Liver (tissue), 8 donors: ENCODE measurements at regions not wholly inside any gene's neighbourhood (a gene's known extent, or its start where the extent isn't known, plus 50 kb on each side); places are given as distances from the start of the nearest gene placed in this dataset.

Experiments
- DNase-seq: peaks from one replicate; pipeline ENCODE4 v3.0.0-alpha.2; 2017; ENCODE audit warnings: low spot score
- H3K27ac ChIP-seq, 2 donors: one replicate each; pipeline ENCODE4 v1.7.0; 2013; ENCODE audit warnings: inconsistent platforms in 2 of 2, low read length in 2 of 2, control low read depth in 1 of 2, low read depth in 1 of 2, mild to moderate bottlenecking in 1 of 2
- H3K27me3 ChIP-seq, 4 donors: one replicate each; pipeline versions ENCODE4 v1.6.1 to v1.7.0; 2013; ENCODE audit warnings: low read length in 3 of 4, inconsistent platforms in 1 of 4, mild to moderate bottlenecking in 1 of 4, moderate library complexity in 1 of 4; ENCODE audit not compliant: control insufficient read depth in 4 of 4, insufficient read depth in 4 of 4
- H3K36me3 ChIP-seq, 4 donors: one replicate each; pipeline versions ENCODE4 v1.6.1 to v1.7.0; 2013; ENCODE audit warnings: low read length in 3 of 4, mild to moderate bottlenecking in 3 of 4, low read depth in 1 of 4, moderate library complexity in 1 of 4; ENCODE audit not compliant: control insufficient read depth in 4 of 4, insufficient read depth in 3 of 4
- H3K4me1 ChIP-seq, 4 donors: one replicate each; pipeline versions ENCODE4 v1.6.1 to v1.7.0; 2013; ENCODE audit warnings: low read length in 3 of 4, mild to moderate bottlenecking in 3 of 4, moderate library complexity in 1 of 4; ENCODE audit not compliant: control insufficient read depth in 4 of 4, insufficient read depth in 4 of 4
- H3K4me3 ChIP-seq, 3 donors: one replicate each; pipeline versions ENCODE4 v1.6.1 to v1.7.0; 2013; ENCODE audit warnings: low read length in 3 of 3, control low read depth in 1 of 3, low read depth in 1 of 3, mild to moderate bottlenecking in 1 of 3
- H3K9ac ChIP-seq, 2 donors: one replicate each; pipeline ENCODE4 v1.7.0; 2013; ENCODE audit warnings: low read length in 2 of 2, mild to moderate bottlenecking in 2 of 2, moderate library complexity in 2 of 2, control low read depth in 1 of 2, low read depth in 1 of 2
- H3K9me3 ChIP-seq, 4 donors: one replicate each; pipeline versions ENCODE4 v1.6.1 to v1.7.0; 2013; ENCODE audit warnings: low read length in 3 of 4; ENCODE audit not compliant: control insufficient read depth in 4 of 4
- ATF3 ChIP-seq: IDR thresholded peaks from 2 replicates; pipeline ENCODE4 v1.6.1; 2016; ENCODE audit warnings: antibody characterized with exemption
- CTCF ChIP-seq: fragments of 150-350 bp; IDR thresholded peaks from 2 replicates; pipeline ENCODE4 v1.5.1; 2017; ENCODE audit warnings: improper control_type of control experiment, low read depth, low read length; ENCODE audit not compliant: missing input control
- EGR1 ChIP-seq, 2 donors: IDR thresholded peaks; 2 replicates each; pipeline ENCODE4 v1.6.1; 2016 to 2018; ENCODE audit warnings: antibody characterized with exemption in 2 of 2, low read depth in 2 of 2
- FOXA2 ChIP-seq: IDR thresholded peaks from 2 replicates; pipeline ENCODE4 v1.6.1; 2016; ENCODE audit warnings: antibody characterized with exemption
- GABPA ChIP-seq, 2 donors: IDR thresholded peaks in 1 of 2; conservative IDR thresholded peaks in 1 of 2; 2 replicates each; pipeline ENCODE4 v1.6.1; 2016; ENCODE audit warnings: antibody characterized with exemption in 2 of 2, mild to moderate bottlenecking in 1 of 2, moderate library complexity in 1 of 2
- HNF4A ChIP-seq, 2 donors: conservative IDR thresholded peaks; 2 replicates each; pipeline ENCODE4 v1.6.1; 2016; ENCODE audit warnings: antibody characterized with exemption in 2 of 2, mild to moderate bottlenecking in 2 of 2
- HNF4G ChIP-seq: IDR thresholded peaks from 2 replicates; pipeline ENCODE4 v1.6.1; 2016; ENCODE audit warnings: antibody characterized with exemption
- JUND ChIP-seq, 2 donors: IDR thresholded peaks; 2 replicates each; pipeline ENCODE4 v1.6.1; 2016; ENCODE audit warnings: antibody characterized with exemption in 2 of 2
- MAX ChIP-seq: IDR thresholded peaks from 2 replicates; pipeline ENCODE4 v1.6.1; 2016; ENCODE audit warnings: antibody characterized with exemption
- NR2F2 ChIP-seq: IDR thresholded peaks from 2 replicates; pipeline ENCODE4 v1.6.1; 2016; ENCODE audit warnings: antibody characterized with exemption
- REST ChIP-seq: IDR thresholded peaks from 2 replicates; pipeline ENCODE4 v1.6.1; 2016; ENCODE audit warnings: antibody characterized with exemption, mild to moderate bottlenecking
- RXRA ChIP-seq, 2 donors: IDR thresholded peaks; 2 replicates each; pipeline ENCODE4 v1.6.1; 2017 to 2018; ENCODE audit warnings: antibody characterized with exemption in 2 of 2, mild to moderate bottlenecking in 1 of 2
- SP1 ChIP-seq: IDR thresholded peaks from 2 replicates; pipeline ENCODE4 v1.6.1; 2018; ENCODE audit warnings: antibody characterized with exemption, mild to moderate bottlenecking
- YY1 ChIP-seq: IDR thresholded peaks from 2 replicates; pipeline ENCODE4 v1.6.1; 2016; ENCODE audit warnings: antibody characterized with exemption, mild to moderate bottlenecking
- ZBTB33 ChIP-seq: IDR thresholded peaks from 2 replicates; pipeline ENCODE4 v1.6.1; 2016; ENCODE audit warnings: antibody characterized with exemption
- WGBS: extraction: QIAGEN DNeasy Blood & Tissue Kit; methylation state at CpG from one replicate; pipeline ENCODE4 v1.1.7; 2013; 5-methylcytosine and 5-hydroxymethylcytosine counted together
- donor health status: healthy.
- donor health status: healthy.
- donor health status: healthy.
- donor health status: healthy.
- donor health status: healthy.

GRCh38 chr3:65078748-65079147 lies 390.9 kb upstream of the ADAMTS9 start:
- no peak overlapping the region for H3K4me3 ChIP-seq

GRCh38 chr3:65077124-65077523 lies 389.3 kb upstream of the ADAMTS9 start:
- Histone ChIP-seq H3K36me3 (no peaks in the 10 kb centered on the region), H3K4me1 (no peaks in the 10 kb centered on the region), H3K27me3 (no peaks in the 10 kb centered on the region), H3K4me3 (no peak overlapping the region), H3K9me3 (no peaks in the 10 kb centered on the region), H3K27ac (no peak overlapping the region), H3K9ac (no peak overlapping the region)
- DNase-seq = no peak
- WGBS = 93% methylated on average over 2 of the region's 2 CpGs
- no peak for TF ChIP-seq SP1
- TF ChIP-seq HNF4A (conservative IDR thresholded peaks at IDR 0.05) = no peak
- no peak for TF ChIP-seq ATF3
- TF ChIP-seq NR2F2 = no peak
- TF ChIP-seq REST = no peak
- no peak for TF ChIP-seq EGR1 (IDR thresholded peaks at IDR 0.05; ENCODE audit: low read depth in 2 of 2)
- no peak for TF ChIP-seq ZBTB33
- TF ChIP-seq YY1 = no peak
- no peak for TF ChIP-seq GABPA (IDR thresholded peaks at IDR 0.05 in 1 of 2, conservative IDR thresholded peaks at IDR 0.05 in 1 of 2)
- TF ChIP-seq JUND (IDR thresholded peaks at IDR 0.05) = no peak
- TF ChIP-seq CTCF = no peak
- TF ChIP-seq FOXA2 = no peak

More at GRCh38 chr3:65078748-65079147, 390.9 kb upstream of the ADAMTS9 start:
- no peak overlapping the region for H3K9ac ChIP-seq
- TF ChIP-seq GABPA (IDR thresholded peaks at IDR 0.05 in 1 of 2, conservative IDR thresholded peaks at IDR 0.05 in 1 of 2) = no peak
- no peak for TF ChIP-seq SP1
- no peak for TF ChIP-seq YY1
- TF ChIP-seq RXRA (IDR thresholded peaks at IDR 0.05) = no peak
- no peak for TF ChIP-seq EGR1 (IDR thresholded peaks at IDR 0.05; ENCODE audit: low read depth in 2 of 2)
- TF ChIP-seq JUND (IDR thresholded peaks at IDR 0.05) = no peak
- no peak for TF ChIP-seq REST
- no peak for TF ChIP-seq ATF3
- no peak for TF ChIP-seq HNF4G
- TF ChIP-seq MAX = no peak
- H3K9me3 ChIP-seq = no peaks in the 10 kb centered on the region
- no peak for DNase-seq
- H3K36me3 ChIP-seq = no peaks in the 10 kb centered on the region
- no peaks in the 10 kb centered on the region for H3K4me1 ChIP-seq
- peaks cover 0 to 4% (median 0%) of the 10 kb centered on the region in 4 donors for H3K27me3 ChIP-seq
- H3K27ac ChIP-seq = no peak overlapping the region
